RWPE1 (cell line): ENCODE measurements at regions not wholly inside any gene's neighbourhood (a gene's known extent, or its start where the extent isn't known, plus 50 kb on each side); places are given as distances from the start of the nearest gene placed in this dataset.

Source experiments
- CTCF ChIA-PET: fragments of 350-600 bp; sonication (Branson Sonifier 250); formaldehyde crosslinking; extraction: SDS; loops from one replicate; lab custom pipeline; 2021; lab: Yijun Ruan, JAX
- POLR2A ChIA-PET: fragments of 400-600 bp; formaldehyde crosslinking; extraction: SDS; loops from one replicate; lab custom pipeline; 2020; ENCODE audit warnings: antibody characterized with exemption; ENCODE audit not compliant: low non-redundant PET; lab: Yijun Ruan, JAX
- DNase-seq: peaks from one replicate; pipeline ENCODE4 v3.0.0; 2012; ENCODE audit warnings: low spot score
- H3K27ac ChIP-seq: fragments of 450-650 bp; 2 replicates; pipeline ENCODE4 v1.5.1; 2017
- TF ChIP-seq, protein P1 (sequence below): fragments of 450-650 bp; conservative IDR thresholded peaks from 2 replicates; pipeline ENCODE4 v1.5.1; 2017; ENCODE audit warnings: low read depth, mild to moderate bottlenecking

DNA sequence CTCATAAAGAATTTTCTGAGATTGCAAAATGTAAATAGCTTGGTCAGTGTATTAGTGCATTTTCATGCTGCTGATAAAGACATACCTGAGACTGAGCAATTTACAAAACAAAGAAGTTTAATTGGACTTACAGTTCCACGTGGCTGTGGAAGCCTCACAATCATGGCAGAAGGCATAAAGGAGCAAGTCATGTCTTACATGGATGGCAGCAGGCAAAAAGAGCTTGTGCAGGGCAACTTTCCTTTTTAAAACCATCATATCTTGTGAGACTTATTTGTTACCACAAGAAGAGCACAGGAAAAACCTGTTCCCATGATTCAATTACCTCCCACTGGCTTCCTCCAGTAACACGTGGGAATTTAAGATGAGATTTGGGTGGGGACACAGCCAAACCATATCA lies 112.7 kb upstream of the HDDC2 start:
- H3K27ac ChIP-seq = no peak overlapping the region
- POLR2A ChIA-PET = interaction anchor here (0.6 kb wide), 1 partner anchor 576 kb away, joined by 3 read pairs; no protein-coding TSS in a partner anchor
- TF ChIP-seq, protein P1, sequence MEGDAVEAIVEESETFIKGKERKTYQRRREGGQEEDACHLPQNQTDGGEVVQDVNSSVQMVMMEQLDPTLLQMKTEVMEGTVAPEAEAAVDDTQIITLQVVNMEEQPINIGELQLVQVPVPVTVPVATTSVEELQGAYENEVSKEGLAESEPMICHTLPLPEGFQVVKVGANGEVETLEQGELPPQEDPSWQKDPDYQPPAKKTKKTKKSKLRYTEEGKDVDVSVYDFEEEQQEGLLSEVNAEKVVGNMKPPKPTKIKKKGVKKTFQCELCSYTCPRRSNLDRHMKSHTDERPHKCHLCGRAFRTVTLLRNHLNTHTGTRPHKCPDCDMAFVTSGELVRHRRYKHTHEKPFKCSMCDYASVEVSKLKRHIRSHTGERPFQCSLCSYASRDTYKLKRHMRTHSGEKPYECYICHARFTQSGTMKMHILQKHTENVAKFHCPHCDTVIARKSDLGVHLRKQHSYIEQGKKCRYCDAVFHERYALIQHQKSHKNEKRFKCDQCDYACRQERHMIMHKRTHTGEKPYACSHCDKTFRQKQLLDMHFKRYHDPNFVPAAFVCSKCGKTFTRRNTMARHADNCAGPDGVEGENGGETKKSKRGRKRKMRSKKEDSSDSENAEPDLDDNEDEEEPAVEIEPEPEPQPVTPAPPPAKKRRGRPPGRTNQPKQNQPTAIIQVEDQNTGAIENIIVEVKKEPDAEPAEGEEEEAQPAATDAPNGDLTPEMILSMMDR = no peak
- CTCF ChIA-PET = no interaction called here
- DNase-seq = no peak

DNA sequence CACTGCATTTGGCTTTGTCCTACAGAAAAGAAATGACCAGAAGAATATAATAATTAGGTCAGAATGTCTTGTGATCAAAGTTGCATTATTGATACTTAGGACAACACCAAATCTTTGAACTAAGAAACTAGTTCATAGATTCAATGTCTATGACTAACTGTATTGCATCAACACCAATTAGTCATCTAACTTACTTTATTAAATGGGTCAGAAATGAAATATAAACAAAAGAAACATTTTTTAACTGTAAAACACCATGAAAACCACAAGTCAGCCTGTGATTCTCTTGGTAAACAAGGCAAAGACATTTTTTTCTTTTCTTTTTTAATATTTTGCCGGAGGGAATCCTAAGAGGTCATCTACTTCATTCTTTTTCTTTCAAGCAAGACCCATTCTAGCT lies 114.1 kb upstream of the HDDC2 start:
- TF ChIP-seq, protein P1 = no peak
- ChIA-PET CTCF (no interaction called here), POLR2A (no interaction called here)
- H3K27ac ChIP-seq = no peak overlapping the region
- no peak for DNase-seq

DNA sequence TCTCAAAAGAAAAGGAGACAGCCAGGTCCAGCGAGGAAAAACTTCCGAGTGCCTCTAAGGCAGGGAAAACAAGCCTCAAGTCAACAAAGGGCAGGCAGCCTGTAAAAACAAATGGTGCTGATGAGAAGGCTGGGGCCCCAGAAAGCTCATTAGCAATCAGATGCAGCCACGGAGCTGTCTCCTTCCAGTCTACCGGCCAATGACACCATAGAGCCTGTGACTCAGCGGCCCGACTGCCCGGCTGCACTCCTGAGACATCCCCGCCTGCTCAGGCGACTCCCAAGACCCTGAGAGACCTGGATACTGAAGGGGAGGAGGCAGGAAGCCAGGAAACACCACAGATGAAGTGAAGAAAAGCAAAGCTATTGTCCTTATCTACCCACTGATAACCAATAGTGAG lies 120.1 kb upstream of the HDDC2 start:
- CTCF ChIA-PET = interaction anchor here (0.7 kb wide), 1 partner anchor 11 kb away, joined by 4 read pairs; no protein-coding TSS in a partner anchor
- TF ChIP-seq, protein P1 = no peak
- peak; percentile 10 for DNase-seq
- H3K27ac ChIP-seq = no peak overlapping the region
- POLR2A ChIA-PET = no interaction called here

DNA sequence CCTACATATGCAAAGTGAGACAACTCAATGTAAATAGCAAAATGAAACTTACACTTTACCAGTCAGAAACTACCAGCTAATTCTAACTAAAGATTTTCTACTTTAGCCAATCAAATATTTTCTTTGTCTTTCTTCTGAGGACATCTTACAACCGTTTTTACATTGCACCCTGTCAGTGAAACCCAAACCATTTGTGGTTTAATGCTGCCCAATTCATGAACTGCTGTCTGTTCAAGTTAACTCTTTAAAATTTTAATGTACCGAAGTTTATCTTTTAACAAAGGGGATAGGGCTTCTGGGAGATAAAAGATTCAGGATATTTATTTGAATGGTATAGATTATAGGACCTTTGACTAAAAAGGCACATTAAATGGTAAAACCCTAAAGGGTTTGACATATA lies 121.3 kb upstream of the HDDC2 start:
- ChIA-PET POLR2A (no interaction called here), CTCF (no interaction called here)
- TF ChIP-seq, protein P1 = no peak
- DNase-seq = no peak
- H3K27ac ChIP-seq = no peak overlapping the region

DNA sequence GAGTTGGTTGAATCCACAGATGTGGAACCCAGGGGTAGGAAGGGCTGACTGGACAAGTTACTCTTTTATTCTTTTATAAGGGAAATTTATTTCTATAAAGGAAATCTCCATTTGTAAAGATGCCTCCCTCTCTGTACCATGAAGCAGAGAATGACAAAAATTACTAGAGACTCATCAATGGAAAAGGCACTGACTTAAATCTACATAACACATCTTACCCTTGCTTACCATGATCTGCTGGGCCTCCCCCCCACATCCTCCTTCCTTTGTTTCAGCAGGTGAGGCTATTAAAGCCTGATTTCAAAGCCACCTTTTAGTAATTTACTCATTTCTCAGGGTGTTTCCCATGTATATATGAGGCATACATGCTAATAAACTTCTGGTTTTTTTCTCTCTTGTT lies 130.2 kb upstream of the HDDC2 start:
- H3K27ac ChIP-seq = no peak overlapping the region
- DNase-seq = no peak
- POLR2A ChIA-PET = no interaction called here
- TF ChIP-seq, protein P1 = no peak
- CTCF ChIA-PET = no interaction called here

DNA sequence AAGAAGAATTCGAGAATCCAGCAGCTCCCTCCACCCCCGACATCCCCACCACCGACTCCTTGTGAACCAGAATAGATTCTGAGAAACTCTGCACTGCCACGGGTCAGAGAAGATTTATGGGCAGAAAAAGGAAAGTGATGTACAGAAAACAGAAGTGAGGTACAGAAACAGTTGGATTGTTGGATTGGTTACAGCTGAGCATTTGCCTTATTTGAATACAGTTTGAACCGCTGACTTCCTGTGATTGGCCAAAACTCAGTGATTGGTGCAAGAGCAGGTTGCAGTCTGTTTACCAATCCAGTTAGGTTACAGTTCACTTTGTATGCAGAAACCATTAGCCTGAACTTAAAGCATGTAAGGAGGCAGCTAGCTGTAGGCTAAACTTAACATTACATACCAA lies 131.2 kb upstream of the HDDC2 start:
- ChIA-PET CTCF (no interaction called here), POLR2A (no interaction called here)
- TF ChIP-seq, protein P1 = no peak
- H3K27ac ChIP-seq = no peak overlapping the region
- DNase-seq = no peak
